IMR-90 (cell line): ENCODE measurements at regions not wholly inside any gene's neighbourhood (a gene's known extent, or its start where the extent isn't known, plus 50 kb on each side); places are given as distances from the start of the nearest gene placed in this dataset.

ENCODE experiments used
- ATAC-seq: fragments of 200-7000 bp; cut with Tn5 transposase; 2 replicates; pipeline ENCODE4 v1.9.1; 2020; ENCODE audit warnings: low read depth, mild to moderate bottlenecking, moderate library complexity
- BruUV-seq: library from RNA; stranded (reverse); fragments of 400-500 nt; replicated peaks from 2 replicates; lab custom pipeline; 2021; lab: Mats Ljungman, UMichigan
- CTCF ChIA-PET: fragments of 300-600 bp; formaldehyde crosslinking; extraction: SDS; loops from one replicate; lab custom pipeline; 2021; ENCODE audit warnings: antibody characterized with exemption; lab: Yijun Ruan, JAX
- POLR2A ChIA-PET: fragments of 300-600 bp; sonication (Branson Sonifier 250); formaldehyde crosslinking; loops from one replicate; lab custom pipeline; 2022; ENCODE audit warnings: antibody characterized with exemption; ENCODE audit not compliant: unreplicated experiment; lab: Charles Lee
- DNase-seq: peaks from one replicate; pipeline ENCODE4 v3.0.0; 2013
- H2AFZ ChIP-seq: replicated peaks from 2 replicates; pipeline ENCODE3; 2013; ENCODE audit warnings: low read length, mild to moderate bottlenecking; ENCODE audit not compliant: poor library complexity
- H2AK5ac ChIP-seq: 2 replicates; pipeline ENCODE4 v1.6.1; 2013; ENCODE audit warnings: low read depth, low read length, inconsistent platforms
- H2AK9ac ChIP-seq: replicated peaks from 2 replicates; pipeline ENCODE3; 2013; ENCODE audit warnings: mild to moderate bottlenecking, low read depth, low read length, moderate library complexity; ENCODE audit not compliant: poor library complexity
- H2BK120ac ChIP-seq: 2 replicates; pipeline ENCODE4 v1.6.1; 2013; ENCODE audit warnings: low read depth, low read length, inconsistent platforms
- H2BK15ac ChIP-seq: 3 replicates; pipeline ENCODE4 v1.6.1; 2013; ENCODE audit warnings: low read depth, low read length, inconsistent platforms
- H2BK20ac ChIP-seq: 2 replicates; pipeline ENCODE4 v1.6.1; 2013; ENCODE audit warnings: low read depth, mild to moderate bottlenecking, inconsistent platforms, low read length, moderate library complexity
- H2BK5ac ChIP-seq: 2 replicates; pipeline ENCODE4 v1.6.1; 2013; ENCODE audit warnings: mild to moderate bottlenecking, low read depth, low read length, inconsistent platforms; ENCODE audit not compliant: poor library complexity, severe bottlenecking
- H3K14ac ChIP-seq: replicated peaks from 2 replicates; pipeline ENCODE4 v1.6.1; 2013; ENCODE audit warnings: low read depth, low read length, inconsistent platforms
- H3K18ac ChIP-seq: 2 replicates; pipeline ENCODE4 v1.6.1; 2013; ENCODE audit warnings: low read depth, low read length, control low read depth
- H3K23ac ChIP-seq: 2 replicates; pipeline ENCODE4 v1.6.1; 2013; ENCODE audit warnings: low read depth, low read length, inconsistent platforms
- H3K27ac ChIP-seq: 2 replicates; pipeline ENCODE4 v1.5.1; 2013; ENCODE audit warnings: mild to moderate bottlenecking, control low read depth, low read length; ENCODE audit not compliant: insufficient read depth
- H3K27me3 ChIP-seq: 2 replicates; pipeline ENCODE4 v1.6.1; 2013; ENCODE audit warnings: low read length; ENCODE audit not compliant: control insufficient read depth, insufficient read depth
- H3K36me3 ChIP-seq: 2 replicates; pipeline ENCODE4 v1.6.1; 2013; ENCODE audit warnings: low read length, mixed read lengths; ENCODE audit not compliant: control insufficient read depth, insufficient read depth
- H3K4ac ChIP-seq: 2 replicates; pipeline ENCODE4 v1.6.1; 2013; ENCODE audit warnings: low read depth, low read length, inconsistent platforms
- H3K4me1 ChIP-seq: 2 replicates; pipeline ENCODE4 v1.6.1; 2013; ENCODE audit warnings: low read length, mixed read lengths; ENCODE audit not compliant: control insufficient read depth, insufficient read depth
- H3K4me2 ChIP-seq: 2 replicates; pipeline ENCODE4 v1.6.1; 2013; ENCODE audit warnings: low read depth, mild to moderate bottlenecking, control low read depth, low read length, moderate library complexity
- H3K4me3 ChIP-seq: 2 replicates; pipeline ENCODE4 v1.5.1; 2013; ENCODE audit warnings: low read depth, mild to moderate bottlenecking, control low read depth, low read length, moderate library complexity; ENCODE audit not compliant: insufficient read depth
- H3K56ac ChIP-seq: 2 replicates; pipeline ENCODE4 v1.6.1; 2013; ENCODE audit warnings: low read length, inconsistent platforms; ENCODE audit not compliant: insufficient read depth; ENCODE audit errors: extremely low read depth
- H3K79me1 ChIP-seq, 2 experiments: 2 replicates each; pipeline ENCODE4 v1.6.1; 2013; ENCODE audit warnings: low read length in 2 of 2, inconsistent platforms in 1 of 2, low read depth in 1 of 2
- H3K9ac ChIP-seq: 2 replicates; pipeline ENCODE4 v1.6.1; 2013; ENCODE audit warnings: low read depth, low read length, control low read depth
- H3K9me1 ChIP-seq: 2 replicates; pipeline ENCODE4 v1.6.1; 2013; ENCODE audit warnings: low read length, inconsistent platforms; ENCODE audit not compliant: insufficient read depth
- H3K9me3 ChIP-seq: 2 replicates; pipeline ENCODE4 v1.6.1; 2013; ENCODE audit warnings: low read length; ENCODE audit not compliant: control insufficient read depth, insufficient read depth
- H4K20me1 ChIP-seq: 2 replicates; pipeline ENCODE4 v1.6.1; 2013; ENCODE audit warnings: low read length, inconsistent platforms; ENCODE audit not compliant: insufficient read depth
- H4K5ac ChIP-seq: 2 replicates; pipeline ENCODE4 v1.6.1; 2013; ENCODE audit warnings: mild to moderate bottlenecking, low read depth, low read length, control low read depth
- H4K8ac ChIP-seq, 2 experiments: 2 replicates each; pipeline ENCODE4 v1.6.1; 2013; ENCODE audit warnings: low read depth in 2 of 2, low read length in 2 of 2, control low read depth in 1 of 2, inconsistent platforms in 1 of 2
- H4K91ac ChIP-seq: 2 replicates; pipeline ENCODE4 v1.6.1; 2013; ENCODE audit warnings: low read depth, low read length, inconsistent platforms; ENCODE audit not compliant: insufficient read depth
- BHLHE40 ChIP-seq: fragments of 150-350 bp; IDR thresholded peaks from 2 replicates; pipeline ENCODE4 v1.6.1; 2016; ENCODE audit warnings: mild to moderate bottlenecking, low read depth, low read length
- FOS ChIP-seq: fragments of 150-350 bp; IDR thresholded peaks from 2 replicates; pipeline ENCODE4 v1.6.1; 2016; ENCODE audit warnings: low read depth, low read length
- MAFK ChIP-seq: IDR thresholded peaks from 2 replicates; pipeline ENCODE4 v1.6.1; 2012; ENCODE audit warnings: low read depth, low read length, improper control_type of control experiment
- RAD21 ChIP-seq: IDR thresholded peaks from 2 replicates; pipeline ENCODE4 v1.6.1; 2012; ENCODE audit warnings: low read length, improper control_type of control experiment
- RCOR1 ChIP-seq: IDR thresholded peaks from 2 replicates; pipeline ENCODE4 v1.6.1; 2012; ENCODE audit warnings: mild to moderate bottlenecking, low read length, improper control_type of control experiment; ENCODE audit not compliant: insufficient replicate concordance
- SMC3 ChIP-seq: fragments of 150-350 bp; IDR thresholded peaks from 2 replicates; pipeline ENCODE4 v1.6.1; 2016; ENCODE audit warnings: low read depth, mild to moderate bottlenecking, antibody characterized with exemption, low read length, moderate library complexity
- WGBS, 2 experiments: methylation state at CpG; one replicate each; pipeline versions ENCODE4 v1.1.5 to v1.1.7; 2013; ENCODE audit warnings: missing lambda C conversion rate in 2 of 2; ENCODE audit not compliant: insufficient read length in 1 of 2; ENCODE audit errors: extremely low coverage in 2 of 2; 5-methylcytosine and 5-hydroxymethylcytosine counted together
- dilution Hi-C: fragments of 300-500 bp; cut with HindIII; formaldehyde crosslinking; loops from one replicate; pipeline ENCODE4 v1.14.3; 2018; ENCODE audit warnings: low sequenced_read_pairs; ENCODE audit not compliant: unreplicated experiment
- in situ Hi-C: fragments of 300-500 bp; cut with MboI; formaldehyde crosslinking; loops from 3 replicates; pipeline ENCODE4 v1.14.3; 2019; ENCODE audit warnings: low sequenced_read_pairs, inconsistent platforms, mixed read lengths
- intact Hi-C: fragments of 100-400 bp; cut with micrococcal nuclease; formaldehyde crosslinking; loops from 2 replicates; pipeline ENCODE4 v1.10.0; 2022
- TF ChIP-seq, protein P1 (sequence below): fragments of 150-350 bp; IDR thresholded peaks from 2 replicates; pipeline ENCODE4 v1.6.1; 2017; ENCODE audit warnings: mild to moderate bottlenecking, antibody characterized with exemption, low read length, low read depth

DNA sequence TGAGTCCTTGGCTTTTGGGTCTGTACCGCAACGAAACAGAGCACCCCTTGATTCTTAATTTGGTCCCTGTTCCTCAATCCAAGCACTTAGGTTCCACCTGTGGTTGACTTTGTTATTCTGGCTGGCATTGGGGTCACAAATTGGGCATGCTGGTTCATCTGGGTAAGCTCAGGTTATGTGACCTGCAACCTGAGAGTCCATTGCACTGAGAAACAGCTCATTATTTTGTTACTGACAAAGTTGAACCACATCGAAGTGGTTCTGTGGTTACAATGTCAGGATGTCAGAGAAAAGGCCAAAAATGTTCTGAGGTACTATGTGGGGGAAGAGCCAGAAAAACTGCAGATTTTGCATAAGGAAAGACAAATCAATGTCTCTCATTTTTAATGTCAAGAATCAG lies 74.2 kb downstream of the ZNF621 start:
- H3K79me1 ChIP-seq = no peaks in the 10 kb centered on the region
- no peak overlapping the region for H4K8ac ChIP-seq
- intact Hi-C loops = no loop called here
- BruUV-seq = no TSS peak
- no peak overlapping the region for H4K5ac ChIP-seq
- H3K27ac ChIP-seq = no peak overlapping the region
- no peak overlapping the region for H2BK15ac ChIP-seq
- H3K56ac ChIP-seq = no peak overlapping the region
- no peak overlapping the region for H3K4me2 ChIP-seq
- H4K91ac ChIP-seq = no peak overlapping the region
- H3K27me3 ChIP-seq = no peaks in the 10 kb centered on the region
- H3K9me1 ChIP-seq = no peaks in the 10 kb centered on the region
- H3K4ac ChIP-seq = no peak overlapping the region
- ATAC-seq (no peak), DNase-seq (no peak)
- no peak overlapping the region for H2AK9ac ChIP-seq
- no peak for TF ChIP-seq MAFK
- TF ChIP-seq RAD21 = no peak
- TF ChIP-seq BHLHE40 = no peak
- no peak for TF ChIP-seq RCOR1
- TF ChIP-seq FOS = no peak
- no peak for TF ChIP-seq SMC3
- TF ChIP-seq, protein P1, sequence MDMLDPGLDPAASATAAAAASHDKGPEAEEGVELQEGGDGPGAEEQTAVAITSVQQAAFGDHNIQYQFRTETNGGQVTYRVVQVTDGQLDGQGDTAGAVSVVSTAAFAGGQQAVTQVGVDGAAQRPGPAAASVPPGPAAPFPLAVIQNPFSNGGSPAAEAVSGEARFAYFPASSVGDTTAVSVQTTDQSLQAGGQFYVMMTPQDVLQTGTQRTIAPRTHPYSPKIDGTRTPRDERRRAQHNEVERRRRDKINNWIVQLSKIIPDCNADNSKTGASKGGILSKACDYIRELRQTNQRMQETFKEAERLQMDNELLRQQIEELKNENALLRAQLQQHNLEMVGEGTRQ = no peak
- CTCF ChIA-PET = interaction anchor here (0.6 to 1.5 kb wide), 2 partner anchors 19 to 674 kb away, joined by 4 to 5 read pairs; no protein-coding TSS in a partner anchor
- no peak overlapping the region for H3K4me3 ChIP-seq
- dilution Hi-C loops = no loop called here
- H2BK5ac ChIP-seq = no peak overlapping the region
- no peak overlapping the region for H2BK20ac ChIP-seq
- H3K4me1 ChIP-seq = no peaks in the 10 kb centered on the region
- H2BK120ac ChIP-seq = no peak overlapping the region
- POLR2A ChIA-PET = no interaction called here
- no peak overlapping the region for H3K18ac ChIP-seq
- no peak overlapping the region for H2AFZ ChIP-seq
- H2AK5ac ChIP-seq = no peak overlapping the region
- no peak overlapping the region for H3K14ac ChIP-seq
- 80% methylated on average over 1 of the region's 3 CpGs; no CpG with 5 or more reads in 1 of the 2 experiments for WGBS, 2 experiments
- in situ Hi-C loops = loop anchor here (25.0 kb wide), 1 partner anchor 262 kb away; no protein-coding TSS in a partner anchor
- no peak overlapping the region for H3K23ac ChIP-seq
- no peaks in the 10 kb centered on the region for H3K36me3 ChIP-seq
- H3K9me3 ChIP-seq = no peaks in the 10 kb centered on the region
- H3K9ac ChIP-seq = no peak overlapping the region
- no peaks in the 10 kb centered on the region for H4K20me1 ChIP-seq
